HEK293 (cell line): ENCODE measurements at regions not wholly inside any gene's neighbourhood (a gene's known extent, or its start where the extent isn't known, plus 50 kb on each side); places are given as distances from the start of the nearest gene placed in this dataset.

Experiments used
- CTCF ChIA-PET: fragments of 350-600 bp; formaldehyde crosslinking; extraction: SDS; loops from one replicate; lab custom pipeline; 2021; ENCODE audit warnings: antibody characterized with exemption; lab: Yijun Ruan, JAX
- POLR2A ChIA-PET: fragments of 300-600 bp; formaldehyde crosslinking; extraction: SDS; loops from one replicate; lab custom pipeline; 2020; ENCODE audit warnings: antibody characterized with exemption, inconsistent platforms; lab: Yijun Ruan, JAX
- H3K27ac ChIP-seq: fragments of 200-500 bp; sonication (Bioruptor generic); 2 replicates; pipeline ENCODE4 v1.5.1; 2014; ENCODE audit warnings: low read depth, low read length, control low read depth, inconsistent platforms; ENCODE audit errors: extremely low read depth
- H3K36me3 ChIP-seq, 2 experiments: fragments of 200-500 bp in 1 of 2; sonication (Bioruptor generic) in 1 of 2; 1 replicate in 1 of 2; 2 replicates in 1 of 2; pipeline ENCODE4 v1.5.1; 2014 to 2017; ENCODE audit warnings: inconsistent platforms in 2 of 2, low read length in 2 of 2; ENCODE audit not compliant: control insufficient read depth in 2 of 2, insufficient read depth in 1 of 2
- H3K4me1 ChIP-seq: fragments of 200-500 bp; sonication (Bioruptor generic); 2 replicates; pipeline ENCODE4 v1.5.1; 2014; ENCODE audit warnings: mild to moderate bottlenecking, low read length, inconsistent platforms; ENCODE audit not compliant: control insufficient read depth, insufficient read depth
- H3K4me3 ChIP-seq: 2 replicates; pipeline ENCODE4 v1.5.1; 2011; ENCODE audit warnings: low read depth, mild to moderate bottlenecking, control low read depth, low read length, moderate library complexity
- H3K9me3 ChIP-seq: fragments of 200-500 bp; sonication (Bioruptor generic); 2 replicates; pipeline ENCODE4 v1.5.1; 2014; ENCODE audit warnings: low read depth, low read length, inconsistent platforms; ENCODE audit not compliant: control insufficient read depth, insufficient read depth
- BCL11B ChIP-seq: fragments of 450-650 bp; formaldehyde crosslinking; IDR thresholded peaks from 2 replicates; pipeline ENCODE4 v1.5.1; 2016; ENCODE audit warnings: low read depth, missing biosample characterization, missing genetic modification characterization
- FEZF1 ChIP-seq: fragments of 450-650 bp; formaldehyde crosslinking; IDR thresholded peaks from 2 replicates; pipeline ENCODE4 v1.5.1; 2016; ENCODE audit warnings: missing biosample characterization, missing genetic modification characterization
- KLF16 ChIP-seq: fragments of 450-650 bp; formaldehyde crosslinking; IDR thresholded peaks from 2 replicates; pipeline ENCODE4 v1.5.1; 2017; ENCODE audit warnings: missing biosample characterization, missing genetic modification characterization
- ZFP41 ChIP-seq: fragments of 450-650 bp; formaldehyde crosslinking; IDR thresholded peaks from 2 replicates; pipeline ENCODE4 v1.5.1; 2016; ENCODE audit warnings: missing biosample characterization, missing genetic modification characterization, borderline replicate concordance
- ZNF10 ChIP-seq: fragments of 450-650 bp; formaldehyde crosslinking; IDR thresholded peaks from 2 replicates; pipeline ENCODE4 v1.5.1; 2017; ENCODE audit warnings: missing biosample characterization, missing genetic modification characterization
- ZNF169 ChIP-seq: fragments of 450-650 bp; formaldehyde crosslinking; IDR thresholded peaks from 2 replicates; pipeline ENCODE4 v1.5.1; 2016; ENCODE audit warnings: missing biosample characterization, missing genetic modification characterization
- ZNF221 ChIP-seq: fragments of 450-650 bp; formaldehyde crosslinking; IDR thresholded peaks from 2 replicates; pipeline ENCODE4 v1.5.1; 2017; ENCODE audit warnings: missing biosample characterization, missing genetic modification characterization, borderline replicate concordance
- ZNF266 ChIP-seq: fragments of 450-650 bp; formaldehyde crosslinking; IDR thresholded peaks from 2 replicates; pipeline ENCODE4 v1.5.1; 2016; ENCODE audit warnings: missing biosample characterization, missing genetic modification characterization, low read depth
- ZNF354C ChIP-seq: fragments of 450-650 bp; formaldehyde crosslinking; IDR thresholded peaks from 2 replicates; pipeline ENCODE4 v1.5.1; 2016; ENCODE audit warnings: missing biosample characterization, missing genetic modification characterization, low read depth, borderline replicate concordance
- ZNF404 ChIP-seq: fragments of 450-650 bp; formaldehyde crosslinking; IDR thresholded peaks from 2 replicates; pipeline ENCODE4 v1.5.1; 2017; ENCODE audit warnings: missing biosample characterization, missing genetic modification characterization
- ZNF433 ChIP-seq: fragments of 450-650 bp; formaldehyde crosslinking; IDR thresholded peaks from 2 replicates; pipeline ENCODE4 v1.5.1; 2016; ENCODE audit warnings: missing biosample characterization, missing genetic modification characterization, low read depth
- ZNF473 ChIP-seq: fragments of 450-650 bp; formaldehyde crosslinking; IDR thresholded peaks from 2 replicates; pipeline ENCODE4 v1.5.1; 2017; ENCODE audit warnings: missing biosample characterization, missing genetic modification characterization
- ZNF510 ChIP-seq: fragments of 450-650 bp; formaldehyde crosslinking; IDR thresholded peaks from 2 replicates; pipeline ENCODE4 v1.5.1; 2018; ENCODE audit warnings: mild to moderate bottlenecking, missing genetic modification characterization, missing biosample characterization; ENCODE audit not compliant: insufficient replicate concordance
- ZNF544 ChIP-seq: fragments of 450-650 bp; formaldehyde crosslinking; IDR thresholded peaks from 2 replicates; pipeline ENCODE4 v1.5.0; 2017; ENCODE audit warnings: missing biosample characterization, missing genetic modification characterization
- ZNF571 ChIP-seq: fragments of 450-650 bp; formaldehyde crosslinking; IDR thresholded peaks from 2 replicates; pipeline ENCODE4 v1.5.0; 2017; ENCODE audit warnings: missing biosample characterization, missing genetic modification characterization
- ZNF585B ChIP-seq: fragments of 450-650 bp; formaldehyde crosslinking; IDR thresholded peaks from 2 replicates; pipeline ENCODE4 v1.5.1; 2016; ENCODE audit warnings: missing biosample characterization, missing genetic modification characterization
- ZNF664 ChIP-seq: fragments of 450-650 bp; formaldehyde crosslinking; IDR thresholded peaks from 2 replicates; pipeline ENCODE4 v1.5.1; 2016; ENCODE audit warnings: missing biosample characterization, missing genetic modification characterization
- ZSCAN23 ChIP-seq: fragments of 450-650 bp; formaldehyde crosslinking; IDR thresholded peaks from 2 replicates; pipeline ENCODE4 v1.5.1; 2016; ENCODE audit warnings: missing biosample characterization, missing genetic modification characterization
- TF ChIP-seq, protein P1 (sequence below): fragments of 450-650 bp; formaldehyde crosslinking; IDR thresholded peaks from 2 replicates; pipeline ENCODE4 v1.5.1; 2016; ENCODE audit warnings: missing biosample characterization, missing genetic modification characterization
- TF ChIP-seq, protein P2 (sequence below): fragments of 450-650 bp; formaldehyde crosslinking; IDR thresholded peaks from 2 replicates; pipeline ENCODE4 v1.5.1; 2016; ENCODE audit warnings: missing biosample characterization, missing genetic modification characterization
- TF ChIP-seq, protein P3 (sequence below): fragments of 450-650 bp; formaldehyde crosslinking; IDR thresholded peaks from 2 replicates; pipeline ENCODE4 v1.5.1; 2016; ENCODE audit warnings: missing biosample characterization, missing genetic modification characterization
- TF ChIP-seq, protein P4 (sequence below): fragments of 450-650 bp; formaldehyde crosslinking; IDR thresholded peaks from 2 replicates; pipeline ENCODE4; 2016; ENCODE audit warnings: missing biosample characterization, missing genetic modification characterization
- TF ChIP-seq, protein P5 (sequence below): sonication (generic); formaldehyde crosslinking; IDR thresholded peaks from 2 replicates; pipeline ENCODE4 v1.8.1; 2022; ENCODE audit warnings: mild to moderate bottlenecking, moderate library complexity, missing genetic modification reagents
- TF ChIP-seq, protein P6 (sequence below): fragments of 450-650 bp; formaldehyde crosslinking; IDR thresholded peaks from 2 replicates; pipeline ENCODE4 v1.5.1; 2017; ENCODE audit warnings: missing biosample characterization, missing genetic modification characterization

DNA sequence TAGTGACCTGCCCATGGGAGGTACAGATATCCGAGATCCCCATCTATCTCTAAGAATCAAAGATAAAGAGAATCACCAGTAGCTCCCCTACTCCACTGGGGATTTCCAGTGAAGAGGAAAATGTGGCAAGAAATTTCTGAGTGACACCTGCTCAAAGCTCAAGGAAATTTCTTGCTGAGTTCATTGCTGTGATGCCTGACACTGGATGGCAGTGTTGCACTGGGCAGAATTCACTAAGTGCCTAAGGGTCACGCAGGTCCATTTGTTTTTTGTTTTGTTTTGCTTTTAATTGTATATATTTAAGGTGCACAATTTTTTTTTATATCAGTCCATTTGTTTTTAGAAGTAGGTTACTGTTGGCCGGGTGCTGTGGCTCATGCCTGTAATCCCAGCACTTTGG, 109.5 kb upstream of the KCNAB1 start (continued):
- TF ChIP-seq, protein P1, sequence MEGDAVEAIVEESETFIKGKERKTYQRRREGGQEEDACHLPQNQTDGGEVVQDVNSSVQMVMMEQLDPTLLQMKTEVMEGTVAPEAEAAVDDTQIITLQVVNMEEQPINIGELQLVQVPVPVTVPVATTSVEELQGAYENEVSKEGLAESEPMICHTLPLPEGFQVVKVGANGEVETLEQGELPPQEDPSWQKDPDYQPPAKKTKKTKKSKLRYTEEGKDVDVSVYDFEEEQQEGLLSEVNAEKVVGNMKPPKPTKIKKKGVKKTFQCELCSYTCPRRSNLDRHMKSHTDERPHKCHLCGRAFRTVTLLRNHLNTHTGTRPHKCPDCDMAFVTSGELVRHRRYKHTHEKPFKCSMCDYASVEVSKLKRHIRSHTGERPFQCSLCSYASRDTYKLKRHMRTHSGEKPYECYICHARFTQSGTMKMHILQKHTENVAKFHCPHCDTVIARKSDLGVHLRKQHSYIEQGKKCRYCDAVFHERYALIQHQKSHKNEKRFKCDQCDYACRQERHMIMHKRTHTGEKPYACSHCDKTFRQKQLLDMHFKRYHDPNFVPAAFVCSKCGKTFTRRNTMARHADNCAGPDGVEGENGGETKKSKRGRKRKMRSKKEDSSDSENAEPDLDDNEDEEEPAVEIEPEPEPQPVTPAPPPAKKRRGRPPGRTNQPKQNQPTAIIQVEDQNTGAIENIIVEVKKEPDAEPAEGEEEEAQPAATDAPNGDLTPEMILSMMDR, result peak; percentile 66
- TF ChIP-seq ZFP41 (tag by site-specific recombination), result no peak

DNA sequence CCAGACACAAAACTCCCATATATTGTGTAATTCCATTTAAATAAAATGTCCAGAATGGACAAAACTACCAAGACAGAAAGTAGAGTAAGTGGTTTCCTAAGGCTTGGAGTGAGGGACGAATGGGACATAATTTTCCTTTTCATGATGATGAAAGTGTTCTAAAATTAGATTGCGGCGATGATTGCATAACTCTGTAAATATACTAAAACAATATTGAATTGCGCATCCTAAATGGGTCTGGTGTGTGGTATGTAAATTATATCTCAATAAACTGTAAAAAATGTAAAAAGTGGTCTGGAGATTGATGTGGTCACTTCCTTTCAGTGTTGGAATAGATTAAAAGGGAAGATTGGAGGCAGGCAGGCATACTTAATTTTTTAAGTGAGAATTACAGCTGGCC, 105.9 kb upstream of the KCNAB1 start:
- Histone ChIP-seq H3K4me1 (no peaks in the 10 kb centered on the region), H3K9me3 (no peaks in the 10 kb centered on the region), H3K36me3 (no peaks in the 10 kb centered on the region), H3K27ac (no peak overlapping the region), H3K4me3 (no peak overlapping the region)
- ChIA-PET CTCF (interaction anchor here (0.5 to 0.9 kb wide), 2 partner anchors 9 to 528 kb away, joined by 3 to 5 read pairs; no protein-coding TSS in a partner anchor), POLR2A (no interaction called here)
- 0 out of 2 replicates have a peak, but pooled peaks have one; percentile 4 for TF ChIP-seq ZNF664 (tag by site-specific recombination)
- TF ChIP-seq, protein P2, sequence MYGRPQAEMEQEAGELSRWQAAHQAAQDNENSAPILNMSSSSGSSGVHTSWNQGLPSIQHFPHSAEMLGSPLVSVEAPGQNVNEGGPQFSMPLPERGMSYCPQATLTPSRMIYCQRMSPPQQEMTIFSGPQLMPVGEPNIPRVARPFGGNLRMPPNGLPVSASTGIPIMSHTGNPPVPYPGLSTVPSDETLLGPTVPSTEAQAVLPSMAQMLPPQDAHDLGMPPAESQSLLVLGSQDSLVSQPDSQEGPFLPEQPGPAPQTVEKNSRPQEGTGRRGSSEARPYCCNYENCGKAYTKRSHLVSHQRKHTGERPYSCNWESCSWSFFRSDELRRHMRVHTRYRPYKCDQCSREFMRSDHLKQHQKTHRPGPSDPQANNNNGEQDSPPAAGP (tag by site-specific recombination), result no peak

DNA sequence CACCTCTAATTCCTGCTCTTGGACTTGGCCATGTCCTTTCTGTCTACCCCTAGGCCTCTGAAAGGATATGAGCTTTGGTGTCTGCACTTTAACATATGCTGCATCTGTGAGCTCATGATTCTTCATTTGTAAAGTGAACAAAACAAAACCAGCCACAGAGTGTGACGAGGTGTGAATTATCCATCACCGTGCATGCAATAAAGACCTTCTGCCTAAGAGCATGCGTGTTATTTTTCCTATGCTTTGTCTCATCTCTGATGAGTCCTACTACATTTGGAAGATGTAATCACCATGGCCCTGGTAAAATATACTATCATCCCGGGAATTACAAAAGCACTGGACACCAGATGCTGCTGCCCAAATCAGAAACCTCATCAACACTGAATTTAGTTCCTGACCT, 103.5 kb upstream of the KCNAB1 start:
- H3K36me3 ChIP-seq, result no peaks in the 10 kb centered on the region
- no peaks in the 10 kb centered on the region for H3K4me1 ChIP-seq
- no peak overlapping the region for H3K4me3 ChIP-seq
- ChIA-PET POLR2A (no interaction called here), CTCF (interaction anchor here (0.6 to 0.7 kb wide), 2 partner anchors 10 to 759 kb away, joined by 3 to 4 read pairs; no protein-coding TSS in a partner anchor)
- no peaks in the 10 kb centered on the region for H3K9me3 ChIP-seq
- no peak for TF ChIP-seq ZNF510 (tag by site-specific recombination)
- TF ChIP-seq ZNF221, result no peak
- no peak for TF ChIP-seq ZNF544
- TF ChIP-seq, protein P3, sequence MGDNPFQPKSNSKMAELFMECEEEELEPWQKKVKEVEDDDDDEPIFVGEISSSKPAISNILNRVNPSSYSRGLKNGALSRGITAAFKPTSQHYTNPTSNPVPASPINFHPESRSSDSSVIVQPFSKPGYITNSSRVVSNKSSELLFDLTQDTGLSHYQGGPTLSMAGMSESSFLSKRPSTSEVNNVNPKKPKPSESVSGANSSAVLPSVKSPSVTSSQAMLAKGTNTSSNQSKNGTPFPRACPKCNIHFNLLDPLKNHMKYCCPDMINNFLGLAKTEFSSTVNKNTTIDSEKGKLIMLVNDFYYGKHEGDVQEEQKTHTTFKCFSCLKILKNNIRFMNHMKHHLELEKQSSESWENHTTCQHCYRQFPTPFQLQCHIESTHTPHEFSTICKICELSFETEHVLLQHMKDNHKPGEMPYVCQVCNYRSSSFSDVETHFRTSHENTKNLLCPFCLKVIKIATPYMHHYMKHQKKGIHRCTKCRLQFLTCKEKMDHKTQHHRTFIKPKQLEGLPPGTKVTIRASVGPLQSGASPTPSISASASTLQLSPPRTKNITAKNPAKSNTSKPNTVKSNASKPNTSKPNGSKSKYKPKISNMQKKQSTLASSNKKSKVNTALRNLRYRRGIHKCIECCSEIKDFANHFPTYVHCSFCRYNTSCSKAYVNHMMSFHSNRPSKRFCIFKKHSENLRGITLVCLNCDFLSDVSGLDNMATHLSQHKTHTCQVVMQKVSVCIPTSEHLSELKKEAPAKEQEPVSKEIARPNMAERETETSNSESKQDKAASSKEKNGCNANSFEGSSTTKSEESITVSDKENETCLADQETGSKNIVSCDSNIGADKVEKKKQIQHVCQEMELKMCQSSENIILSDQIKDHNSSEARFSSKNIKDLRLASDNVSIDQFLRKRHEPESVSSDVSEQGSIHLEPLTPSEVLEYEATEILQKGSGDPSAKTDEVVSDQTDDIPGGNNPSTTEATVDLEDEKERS, result no peak
- TF ChIP-seq ZNF10 (tag by site-specific recombination), result no peak
- TF ChIP-seq, protein P4, sequence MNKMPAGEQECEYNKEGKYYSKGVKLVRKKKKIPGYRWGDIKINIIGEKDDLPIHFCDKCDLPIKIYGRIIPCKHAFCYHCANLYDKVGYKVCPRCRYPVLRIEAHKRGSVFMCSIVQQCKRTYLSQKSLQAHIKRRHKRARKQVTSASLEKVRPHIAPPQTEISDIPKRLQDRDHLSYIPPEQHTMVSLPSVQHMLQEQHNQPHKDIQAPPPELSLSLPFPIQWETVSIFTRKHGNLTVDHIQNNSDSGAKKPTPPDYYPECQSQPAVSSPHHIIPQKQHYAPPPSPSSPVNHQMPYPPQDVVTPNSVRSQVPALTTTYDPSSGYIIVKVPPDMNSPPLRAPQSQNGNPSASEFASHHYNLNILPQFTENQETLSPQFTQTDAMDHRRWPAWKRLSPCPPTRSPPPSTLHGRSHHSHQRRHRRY, result no peak
- no peak for TF ChIP-seq BCL11B
- no peak for TF ChIP-seq ZNF571 (tag by site-specific recombination)
- TF ChIP-seq, protein P5, sequence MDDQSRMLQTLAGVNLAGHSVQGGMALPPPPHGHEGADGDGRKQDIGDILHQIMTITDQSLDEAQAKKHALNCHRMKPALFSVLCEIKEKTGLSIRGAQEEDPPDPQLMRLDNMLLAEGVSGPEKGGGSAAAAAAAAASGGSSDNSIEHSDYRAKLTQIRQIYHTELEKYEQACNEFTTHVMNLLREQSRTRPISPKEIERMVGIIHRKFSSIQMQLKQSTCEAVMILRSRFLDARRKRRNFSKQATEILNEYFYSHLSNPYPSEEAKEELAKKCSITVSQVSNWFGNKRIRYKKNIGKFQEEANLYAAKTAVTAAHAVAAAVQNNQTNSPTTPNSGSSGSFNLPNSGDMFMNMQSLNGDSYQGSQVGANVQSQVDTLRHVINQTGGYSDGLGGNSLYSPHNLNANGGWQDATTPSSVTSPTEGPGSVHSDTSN, result no peak
- TF ChIP-seq ZNF404 (tag by site-specific recombination), result no peak
- TF ChIP-seq ZNF473 (tag by site-specific recombination), result no peak
- TF ChIP-seq ZNF433, result no peak
- no peak for TF ChIP-seq ZNF266 (tag by site-specific recombination)
- TF ChIP-seq ZNF585B (tag by site-specific recombination), result no peak
- TF ChIP-seq, protein P6, sequence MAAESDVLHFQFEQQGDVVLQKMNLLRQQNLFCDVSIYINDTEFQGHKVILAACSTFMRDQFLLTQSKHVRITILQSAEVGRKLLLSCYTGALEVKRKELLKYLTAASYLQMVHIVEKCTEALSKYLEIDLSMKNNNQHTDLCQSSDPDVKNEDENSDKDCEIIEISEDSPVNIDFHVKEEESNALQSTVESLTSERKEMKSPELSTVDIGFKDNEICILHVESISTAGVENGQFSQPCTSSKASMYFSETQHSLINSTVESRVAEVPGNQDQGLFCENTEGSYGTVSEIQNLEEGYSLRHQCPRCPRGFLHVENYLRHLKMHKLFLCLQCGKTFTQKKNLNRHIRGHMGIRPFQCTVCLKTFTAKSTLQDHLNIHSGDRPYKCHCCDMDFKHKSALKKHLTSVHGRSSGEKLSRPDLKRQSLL (tag by site-specific recombination), result no peak
- no peak for TF ChIP-seq FEZF1
- no peak for TF ChIP-seq KLF16
- TF ChIP-seq ZNF169 (tag by site-specific recombination), result no peak
- TF ChIP-seq ZSCAN23 (tag by site-specific recombination), result no peak
- TF ChIP-seq ZNF354C (tag by site-specific recombination), result no peak
- no peak overlapping the region for H3K27ac ChIP-seq
